Cerebellar nuclear complex (tissue), 1 donor: ENCODE measurements at regions not wholly inside any gene's neighbourhood (a gene's known extent, or its start where the extent isn't known, plus 50 kb on each side); places are given as distances from the start of the nearest gene placed in this dataset.

Source experiments
- DNase-seq, 2 experiments: peaks; one replicate each; lab custom pipeline; 2025; lab: John Stamatoyannopoulos, UW

GRCh38 chr12:94712815-94713515, 62.6 kb upstream of the TMCC3 start:
- DNase-seq = no peak

DNA sequence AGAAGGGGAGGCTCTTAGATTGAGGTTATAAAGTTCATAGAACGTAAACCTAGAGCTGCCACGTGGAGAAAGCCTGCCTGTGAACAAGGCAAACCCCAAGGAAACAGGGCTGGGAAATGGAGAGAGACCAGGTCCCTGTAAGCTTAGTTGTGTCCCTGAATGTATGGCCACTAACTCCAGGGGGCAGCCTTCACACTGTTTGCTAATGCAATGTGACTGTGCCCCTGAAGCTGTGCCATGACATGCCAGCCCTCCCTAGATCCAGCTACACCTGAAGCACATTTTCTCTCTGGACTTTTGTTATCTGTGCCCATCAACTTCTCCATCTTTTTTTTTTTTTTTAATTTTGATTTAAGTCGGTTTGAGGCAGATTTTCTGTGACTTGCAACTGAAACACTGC, 60.6 kb upstream of the TMCC3 start:
- no peak for DNase-seq

DNA sequence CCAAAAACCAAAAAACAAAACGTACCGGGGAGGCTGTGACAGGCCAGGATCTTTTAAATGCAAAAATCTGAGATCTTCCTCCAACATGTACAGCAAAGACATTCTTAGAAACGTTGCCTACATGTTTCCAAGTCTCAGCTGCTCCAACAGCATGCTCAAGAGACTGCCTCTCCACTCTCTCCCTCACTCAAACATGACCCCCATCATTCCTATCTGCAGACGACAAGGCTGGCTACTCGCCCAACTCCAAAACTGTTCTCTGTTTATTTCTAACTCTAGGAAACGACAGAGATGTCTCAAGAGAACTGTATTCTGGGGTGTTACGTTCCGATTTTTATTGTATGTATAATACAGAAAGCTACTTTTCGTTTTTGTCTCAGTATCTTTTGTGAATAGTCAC, 57.5 kb upstream of the TMCC3 start:
- DNase-seq = no peak

- DNase-seq = no peak
These were observed 56.7 kb upstream of the TMCC3 start for GRCh38 chr12:94707036-94707435.

DNA sequence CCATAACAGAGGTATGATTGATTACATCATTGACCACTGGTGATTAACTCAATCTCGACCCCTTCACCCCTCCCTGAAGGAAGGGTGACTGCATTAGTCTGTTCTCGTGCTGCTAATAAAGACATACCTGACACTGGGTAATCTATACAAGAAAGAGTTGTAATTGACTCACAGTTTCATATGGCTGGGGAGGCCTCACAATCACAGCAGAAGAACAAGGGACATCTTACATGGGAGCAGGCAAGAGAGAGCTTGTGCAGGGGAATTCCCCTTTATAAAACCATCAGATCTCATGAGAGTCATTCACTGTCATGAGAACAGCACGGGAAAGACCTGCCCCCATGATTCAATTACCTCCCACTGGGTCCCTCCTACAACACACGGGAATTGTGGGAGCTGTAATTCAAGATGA, 55.9 kb upstream of the TMCC3 start:
- DNase-seq = no peak

- DNase-seq = no peak
These were observed 55.3 kb upstream of the TMCC3 start for GRCh38 chr12:94705676-94706075.

- no peak for DNase-seq
These were observed 54.3 kb upstream of the TMCC3 start for GRCh38 chr12:94704452-94705306.

- DNase-seq = no peak
These were observed 52.3 kb upstream of the TMCC3 start for GRCh38 chr12:94702696-94703095.

GRCh38 chr12:94701711-94702110, 51.4 kb upstream of the TMCC3 start:
- DNase-seq = no peak

GRCh38 chr12:94700662-94701061, 50.3 kb upstream of the TMCC3 start:
- no peak for DNase-seq
